Thoracic aorta (tissue), 2 donors: ENCODE measurements at regions not wholly inside any gene's neighbourhood (a gene's known extent, or its start where the extent isn't known, plus 50 kb on each side); places are given as distances from the start of the nearest gene placed in this dataset.

Experiments used
- ATAC-seq: fragments of 150-250 bp; one replicate; pipeline ENCODE4 v1.8.0; 2017; ENCODE audit warnings: low read depth; ENCODE audit not compliant: insufficient number of reproducible peaks, low FRiP score
- DNase-seq: peaks from one replicate; pipeline ENCODE4 v3.0.0-alpha.2; 2020; ENCODE audit warnings: low spot score
- H3K27ac ChIP-seq, 2 donors: fragments of 200-600 bp; sonication (generic); 1 replicate in 1 of 2; 2 replicates in 1 of 2; pipeline ENCODE4 v1.5.1; 2016; ENCODE audit warnings: mild to moderate bottlenecking in 2 of 2, moderate library complexity in 2 of 2
- H3K27me3 ChIP-seq: fragments of 200-600 bp; sonication (generic); replicated peaks from 2 replicates; pipeline ENCODE4 v1.6.0; 2016; ENCODE audit warnings: mild to moderate bottlenecking; ENCODE audit not compliant: insufficient read depth
- H3K36me3 ChIP-seq: fragments of 200-600 bp; sonication (generic); one replicate; pipeline ENCODE4 v1.5.1; 2016
- H3K4me1 ChIP-seq, 2 donors: fragments of 200-600 bp; sonication (generic); 1 replicate in 1 of 2; 2 replicates in 1 of 2; pipeline versions ENCODE4 v1.5.1 to v1.6.0; 2016; ENCODE audit warnings: low read depth in 2 of 2, mild to moderate bottlenecking in 1 of 2; ENCODE audit not compliant: control insufficient read depth in 1 of 2
- H3K4me3 ChIP-seq: fragments of 200-600 bp; sonication (generic); 2 replicates; pipeline ENCODE4 v1.5.1; 2016; ENCODE audit warnings: mild to moderate bottlenecking
- H3K9me3 ChIP-seq: fragments of 200-600 bp; sonication (generic); 2 replicates; pipeline ENCODE4 v1.5.1; 2016
- TF ChIP-seq, protein P1 (sequence below): fragments of 200-600 bp; sonication (generic); IDR thresholded peaks from one replicate; pipeline ENCODE4 v1.5.1; 2019; ENCODE audit warnings: antibody characterized with exemption

DNA sequence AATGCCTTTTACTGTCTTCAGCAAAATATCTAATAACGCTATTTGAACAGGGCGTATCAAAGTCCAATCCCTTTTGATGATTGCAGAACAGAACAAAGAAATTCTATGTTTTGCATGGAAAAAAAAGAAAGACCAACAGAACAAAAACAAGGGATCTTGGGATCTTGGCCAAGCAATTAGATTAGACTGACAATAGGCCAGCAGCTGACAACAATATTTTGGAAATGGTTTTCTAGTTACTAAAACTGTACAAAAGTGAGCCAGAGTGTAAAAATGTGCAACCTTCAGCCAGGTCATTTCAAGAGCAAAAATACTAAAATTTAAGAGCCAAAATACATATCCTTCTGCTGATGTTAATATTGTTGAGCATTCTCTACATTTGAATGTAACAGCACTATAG is 716.5 kb upstream of the KCND2 start:
- no peaks in the 10 kb centered on the region for H3K9me3 ChIP-seq
- H3K4me1 ChIP-seq, result no peaks in the 10 kb centered on the region

DNA sequence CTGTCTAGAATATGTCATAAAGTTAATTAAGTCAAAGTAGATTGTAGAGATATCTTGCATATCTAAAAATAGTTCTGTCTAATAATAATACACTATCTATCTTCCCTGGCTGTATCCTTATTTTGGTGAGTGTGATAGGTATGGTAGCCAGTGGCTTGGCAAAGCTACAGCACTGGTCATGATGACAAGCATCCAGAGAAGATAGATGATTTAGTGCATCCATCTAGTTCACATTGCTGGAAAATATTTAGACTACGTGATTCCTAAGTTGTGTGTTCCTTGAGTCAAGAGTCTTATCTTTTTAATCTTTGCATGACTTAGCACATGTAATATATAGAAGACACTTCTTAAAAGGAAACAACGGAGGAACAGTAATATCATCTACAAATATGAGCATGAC is 711.2 kb upstream of the KCND2 start:
- no peaks in the 10 kb centered on the region for H3K9me3 ChIP-seq
- no peaks in the 10 kb centered on the region for H3K36me3 ChIP-seq
- no peak overlapping the region for H3K4me3 ChIP-seq
- H3K27ac ChIP-seq, result no peak overlapping the region
- TF ChIP-seq, protein P1, sequence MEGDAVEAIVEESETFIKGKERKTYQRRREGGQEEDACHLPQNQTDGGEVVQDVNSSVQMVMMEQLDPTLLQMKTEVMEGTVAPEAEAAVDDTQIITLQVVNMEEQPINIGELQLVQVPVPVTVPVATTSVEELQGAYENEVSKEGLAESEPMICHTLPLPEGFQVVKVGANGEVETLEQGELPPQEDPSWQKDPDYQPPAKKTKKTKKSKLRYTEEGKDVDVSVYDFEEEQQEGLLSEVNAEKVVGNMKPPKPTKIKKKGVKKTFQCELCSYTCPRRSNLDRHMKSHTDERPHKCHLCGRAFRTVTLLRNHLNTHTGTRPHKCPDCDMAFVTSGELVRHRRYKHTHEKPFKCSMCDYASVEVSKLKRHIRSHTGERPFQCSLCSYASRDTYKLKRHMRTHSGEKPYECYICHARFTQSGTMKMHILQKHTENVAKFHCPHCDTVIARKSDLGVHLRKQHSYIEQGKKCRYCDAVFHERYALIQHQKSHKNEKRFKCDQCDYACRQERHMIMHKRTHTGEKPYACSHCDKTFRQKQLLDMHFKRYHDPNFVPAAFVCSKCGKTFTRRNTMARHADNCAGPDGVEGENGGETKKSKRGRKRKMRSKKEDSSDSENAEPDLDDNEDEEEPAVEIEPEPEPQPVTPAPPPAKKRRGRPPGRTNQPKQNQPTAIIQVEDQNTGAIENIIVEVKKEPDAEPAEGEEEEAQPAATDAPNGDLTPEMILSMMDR, result no peak
- ATAC-seq, result no peak
- no peak for DNase-seq
- no peaks in the 10 kb centered on the region for H3K4me1 ChIP-seq
- H3K27me3 ChIP-seq, result no peaks in the 10 kb centered on the region

More for the DNA sequence above, 716.5 kb upstream of the KCND2 start:
- H3K27me3 ChIP-seq, result no peaks in the 10 kb centered on the region
- DNase-seq (no peak), ATAC-seq (no peak)
- no peaks in the 10 kb centered on the region for H3K36me3 ChIP-seq
- H3K27ac ChIP-seq, result no peak overlapping the region
- TF ChIP-seq, protein P1, result no peak
- no peak overlapping the region for H3K4me3 ChIP-seq

DNA sequence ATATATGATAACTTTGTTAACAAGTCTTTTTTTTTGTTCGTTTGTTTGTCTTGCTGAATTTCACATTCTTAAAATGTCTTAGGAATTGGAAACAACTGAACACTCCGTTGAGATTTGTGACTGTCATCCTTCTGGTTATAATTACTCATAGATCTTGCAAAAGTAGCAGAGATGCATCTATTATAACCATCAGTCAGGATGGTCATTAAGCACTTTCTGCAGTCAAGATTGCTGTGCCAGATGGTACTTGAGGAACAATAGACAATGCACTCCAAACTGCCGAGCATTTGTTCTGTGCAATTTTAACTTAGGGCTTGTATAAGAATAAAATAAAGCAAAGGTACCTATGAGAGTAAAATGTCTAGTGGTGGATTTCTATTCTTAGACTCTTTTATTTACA is 710.1 kb upstream of the KCND2 start:
- TF ChIP-seq, protein P1, result no peak
- no peak for ATAC-seq
- DNase-seq, result no peak
- no peaks in the 10 kb centered on the region for H3K36me3 ChIP-seq
- H3K4me1 ChIP-seq, result no peaks in the 10 kb centered on the region
- H3K27me3 ChIP-seq, result no peaks in the 10 kb centered on the region
- H3K27ac ChIP-seq, result no peak overlapping the region
- H3K9me3 ChIP-seq, result no peaks in the 10 kb centered on the region
- no peak overlapping the region for H3K4me3 ChIP-seq

DNA sequence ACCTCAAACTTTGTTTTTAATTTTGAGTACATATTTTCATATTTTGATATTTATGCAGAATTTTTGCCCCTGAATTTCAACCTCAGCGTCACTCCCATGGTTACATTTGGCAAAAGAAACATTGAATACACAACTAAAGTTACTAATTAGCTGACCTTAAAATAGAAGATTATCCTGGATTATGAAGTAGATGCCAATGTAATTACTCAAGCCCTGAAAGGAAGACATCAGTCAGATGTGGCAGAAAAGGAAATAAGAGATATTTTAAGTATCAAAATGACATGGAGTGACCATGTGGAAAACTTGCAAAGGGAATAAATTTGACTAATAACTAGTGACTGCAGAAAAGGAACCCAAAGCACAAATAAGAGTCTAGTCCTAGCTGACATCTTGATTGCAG is 701.3 kb upstream of the KCND2 start:
- Histone ChIP-seq H3K27me3 (no peaks in the 10 kb centered on the region), H3K9me3 (no peaks in the 10 kb centered on the region), H3K4me1 (no peaks in the 10 kb centered on the region), H3K27ac (no peak overlapping the region), H3K36me3 (no peaks in the 10 kb centered on the region), H3K4me3 (no peak overlapping the region)
- DNase-seq, result no peak
- TF ChIP-seq, protein P1, result no peak
- ATAC-seq, result no peak

DNA sequence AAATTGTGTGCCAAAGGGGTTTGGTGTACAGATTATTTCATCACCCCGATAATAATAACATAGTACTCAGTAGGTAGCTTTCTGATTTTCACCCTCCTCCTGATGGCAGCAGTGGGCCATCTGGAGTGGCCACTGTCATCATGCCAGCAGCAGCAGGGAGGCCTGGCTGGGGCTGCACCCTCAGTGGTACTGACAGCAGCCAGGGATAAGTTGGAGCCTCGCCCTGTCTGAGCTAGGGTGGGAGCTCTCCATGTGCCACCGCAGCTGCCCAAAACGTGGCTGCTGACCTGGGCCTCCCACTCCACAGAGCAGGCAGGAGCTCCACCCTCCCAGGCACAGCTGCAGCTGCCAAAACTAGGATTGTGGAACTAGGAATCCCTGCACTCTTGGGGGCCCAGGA is 700.8 kb upstream of the KCND2 start:
- Histone ChIP-seq H3K27me3 (no peaks in the 10 kb centered on the region), H3K4me1 (no peaks in the 10 kb centered on the region), H3K27ac (no peak overlapping the region), H3K4me3 (no peak overlapping the region), H3K36me3 (no peaks in the 10 kb centered on the region), H3K9me3 (no peaks in the 10 kb centered on the region)
- no peak for ATAC-seq
- TF ChIP-seq, protein P1, result no peak
- DNase-seq, result no peak
